ENCODE measurements at regions not wholly inside any gene's neighbourhood (a gene's known extent, or its start where the extent isn't known, plus 50 kb on each side); places are given as distances from the start of the nearest gene placed in this dataset.

GRCh38 chr2:21428754-21429153 is 305.0 kb downstream of the TDRD15 start:
- Mint-ChIP-seq H3K27ac (no peak overlapping the region), H3K27me3 (ENCODE audit: low read depth in 2 of 2) (no peaks in the 10 kb centered on the region), H3K4me3 (no peak overlapping the region), H3K4me1 (peaks cover 0 to 9% of the 10 kb centered on the region in 2 donors), H3K9me3 (peaks cover 11 to 14% of the 10 kb centered on the region in 2 donors), H3K36me3 (no peaks in the 10 kb centered on the region)
- Histone ChIP-seq H3K36me3 (ENCODE audit: control insufficient read depth, insufficient read depth, low read length) (no peaks in the 10 kb centered on the region), H3K9me3 (ENCODE audit: control insufficient read depth, insufficient read depth, low read length) (peaks cover 3% of the 10 kb centered on the region), H3K4me3 (ENCODE audit: low read length) (no peak overlapping the region), H3K4me1 (ENCODE audit: control insufficient read depth, insufficient read depth, low read length) (no peaks in the 10 kb centered on the region), H3K27me3 (ENCODE audit: control insufficient read depth, insufficient read depth, low read length) (no peaks in the 10 kb centered on the region), H3K27ac (ENCODE audit: low read length) (no peak overlapping the region)
- DNase-seq, result no peak
- WGBS (ENCODE audit: insufficient coverage), result 92% methylated on average over 1 of the region's 1 CpG
- intact Hi-C loops (cut with micrococcal nuclease), result no loop called here
- TF ChIP-seq CTCF (IDR thresholded peaks at IDR 0.05), result no peak
- ATAC-seq, result no peak

- peaks cover 10 to 15% of the 10 kb centered on the region in 2 donors for H3K9me3 Mint-ChIP-seq
Observed at GRCh38 chr2:21429747-21430146, 306.0 kb downstream of the TDRD15 start.

GRCh38 chr2:21431078-21431477 is 307.3 kb downstream of the TDRD15 start:
- Mint-ChIP-seq H3K4me3 (no peak overlapping the region), H3K27ac (no peak overlapping the region), H3K36me3 (no peaks in the 10 kb centered on the region), H3K27me3 (ENCODE audit: low read depth in 2 of 2) (no peaks in the 10 kb centered on the region), H3K9me3 (peaks cover 10 to 15% of the 10 kb centered on the region in 2 donors), H3K4me1 (peaks cover 0 to 9% of the 10 kb centered on the region in 2 donors)
- Histone ChIP-seq H3K27ac (ENCODE audit: low read length) (no peak overlapping the region), H3K36me3 (ENCODE audit: control insufficient read depth, insufficient read depth, low read length) (no peaks in the 10 kb centered on the region), H3K9me3 (ENCODE audit: control insufficient read depth, insufficient read depth, low read length) (peaks cover 3% of the 10 kb centered on the region), H3K4me3 (ENCODE audit: low read length) (no peak overlapping the region), H3K27me3 (ENCODE audit: control insufficient read depth, insufficient read depth, low read length) (no peaks in the 10 kb centered on the region), H3K4me1 (ENCODE audit: control insufficient read depth, insufficient read depth, low read length) (no peaks in the 10 kb centered on the region)
- TF ChIP-seq CTCF (IDR thresholded peaks at IDR 0.05), result no peak
- intact Hi-C loops (cut with micrococcal nuclease), result no loop called here
- 83% methylated on average over 5 of the region's 5 CpGs for WGBS (ENCODE audit: insufficient coverage)
- ATAC-seq (no peak), DNase-seq (no peak)

More at GRCh38 chr2:21429747-21430146, 306.0 kb downstream of the TDRD15 start:
- Histone ChIP-seq H3K9me3 (ENCODE audit: control insufficient read depth, insufficient read depth, low read length) (peaks cover 3% of the 10 kb centered on the region), H3K27me3 (ENCODE audit: control insufficient read depth, insufficient read depth, low read length) (no peaks in the 10 kb centered on the region), H3K36me3 (ENCODE audit: control insufficient read depth, insufficient read depth, low read length) (no peaks in the 10 kb centered on the region), H3K4me1 (ENCODE audit: control insufficient read depth, insufficient read depth, low read length) (no peaks in the 10 kb centered on the region), H3K27ac (ENCODE audit: low read length) (no peak overlapping the region), H3K4me3 (ENCODE audit: low read length) (no peak overlapping the region)
- no peak overlapping the region for H3K27ac Mint-ChIP-seq
- H3K4me3 Mint-ChIP-seq, result no peak overlapping the region
- H3K27me3 Mint-ChIP-seq (ENCODE audit: low read depth in 2 of 2), result no peaks in the 10 kb centered on the region
- ATAC-seq (no peak), DNase-seq (no peak)
- no peaks in the 10 kb centered on the region for H3K36me3 Mint-ChIP-seq
- WGBS (ENCODE audit: insufficient coverage), result no CpG with 5 or more reads among the region's 1 CpG
- intact Hi-C loops (cut with micrococcal nuclease), result no loop called here
- no peak for TF ChIP-seq CTCF (IDR thresholded peaks at IDR 0.05)
- H3K4me1 Mint-ChIP-seq, result peaks cover 0 to 9% of the 10 kb centered on the region in 2 donors

GRCh38 chr2:21438949-21439348 is 315.2 kb downstream of the TDRD15 start:
- ATAC-seq, result no peak
- H3K4me3 ChIP-seq (ENCODE audit: low read length), result no peak overlapping the region
- intact Hi-C loops (cut with micrococcal nuclease), result no loop called here
- no peaks in the 10 kb centered on the region for H3K4me1 ChIP-seq (ENCODE audit: control insufficient read depth, insufficient read depth, low read length)
- H3K27me3 ChIP-seq (ENCODE audit: control insufficient read depth, insufficient read depth, low read length), result no peaks in the 10 kb centered on the region
- H3K27me3 Mint-ChIP-seq (ENCODE audit: low read depth in 2 of 2), result no peaks in the 10 kb centered on the region
- peaks cover 3% of the 10 kb centered on the region for H3K9me3 ChIP-seq (ENCODE audit: control insufficient read depth, insufficient read depth, low read length)
- no peak overlapping the region for H3K27ac Mint-ChIP-seq
- no peak for TF ChIP-seq CTCF (IDR thresholded peaks at IDR 0.05)
- H3K4me3 Mint-ChIP-seq, result no peak overlapping the region
- no peaks in the 10 kb centered on the region for H3K36me3 Mint-ChIP-seq
- no peak overlapping the region for H3K27ac ChIP-seq (ENCODE audit: low read length)
- no peaks in the 10 kb centered on the region for H3K36me3 ChIP-seq (ENCODE audit: control insufficient read depth, insufficient read depth, low read length)
- no peak for DNase-seq
- H3K4me1 Mint-ChIP-seq, result no peaks in the 10 kb centered on the region
- 97% methylated on average over 3 of the region's 3 CpGs for WGBS (ENCODE audit: insufficient coverage)
- H3K9me3 Mint-ChIP-seq, result peaks cover 3 to 10% of the 10 kb centered on the region in 2 donors
